Parathyroid adenoma (tissue), 2 donors: ENCODE measurements at regions not wholly inside any gene's neighbourhood (a gene's known extent, or its start where the extent isn't known, plus 50 kb on each side); places are given as distances from the start of the nearest gene placed in this dataset.

Experiments used
- H2AFZ ChIP-seq: fragments of 300-600 bp; sonication (generic); one replicate; pipeline ENCODE4 v1.7.0; 2017; ENCODE audit warnings: antibody characterized with exemption, mild to moderate bottlenecking
- H3K27ac ChIP-seq: fragments of 300-600 bp; sonication (generic); one replicate; pipeline ENCODE4 v1.7.0; 2017
- H3K27me3 ChIP-seq: fragments of 300-600 bp; sonication (generic); one replicate; pipeline ENCODE4 v1.7.0; 2017; ENCODE audit warnings: low read length; ENCODE audit not compliant: control insufficient read depth, insufficient read depth
- H3K36me3 ChIP-seq: fragments of 300-600 bp; sonication (generic); one replicate; pipeline ENCODE4 v1.7.0; 2017; ENCODE audit warnings: low read length; ENCODE audit not compliant: control insufficient read depth, insufficient read depth
- H3K4me1 ChIP-seq: fragments of 300-600 bp; sonication (generic); one replicate; pipeline ENCODE4 v1.7.0; 2017; ENCODE audit warnings: control low read depth
- H3K4me2 ChIP-seq: fragments of 300-600 bp; sonication (generic); one replicate; pipeline ENCODE4 v1.7.0; 2017; ENCODE audit warnings: low read length
- H3K4me3 ChIP-seq: fragments of 300-600 bp; sonication (generic); one replicate; pipeline ENCODE4 v1.7.0; 2017; ENCODE audit warnings: low read depth, low read length
- H3K79me2 ChIP-seq: fragments of 300-600 bp; sonication (generic); one replicate; pipeline ENCODE4 v1.7.0; 2017; ENCODE audit warnings: control low read depth
- H3K9ac ChIP-seq: fragments of 300-600 bp; sonication (generic); one replicate; pipeline ENCODE4 v1.7.0; 2017; ENCODE audit warnings: mild to moderate bottlenecking
- H3K9me3 ChIP-seq: fragments of 300-600 bp; sonication (generic); one replicate; pipeline ENCODE4 v1.7.0; 2017; ENCODE audit warnings: low read length; ENCODE audit not compliant: control insufficient read depth
- CTCF ChIP-seq: fragments of 300-600 bp; sonication (generic); IDR thresholded peaks from one replicate; pipeline ENCODE4 v1.7.0; 2017; ENCODE audit warnings: antibody characterized with exemption, mild to moderate bottlenecking
- donor health status: primary hyperparathyroidism.

- Histone ChIP-seq H3K4me2 (no peak overlapping the region), H3K9ac (no peak overlapping the region), H3K27ac (no peak overlapping the region), H3K36me3 (no peaks in the 10 kb centered on the region), H3K4me3 (no peak overlapping the region), H3K9me3 (no peaks in the 10 kb centered on the region), H2AFZ (no peak overlapping the region), H3K27me3 (no peaks in the 10 kb centered on the region), H3K79me2 (no peaks in the 10 kb centered on the region), H3K4me1 (peaks cover 7% of the 10 kb centered on the region)
- TF ChIP-seq CTCF, result no peak
Observed at GRCh38 chr5:56388229-56388985, 155.3 kb upstream of the ANKRD55 start.

GRCh38 chr5:56386046-56386445, 152.9 kb upstream of the ANKRD55 start:
- no peaks in the 10 kb centered on the region for H3K79me2 ChIP-seq
- no peak overlapping the region for H2AFZ ChIP-seq
- peaks cover 7% of the 10 kb centered on the region for H3K4me1 ChIP-seq
- H3K4me3 ChIP-seq, result no peak overlapping the region
- no peaks in the 10 kb centered on the region for H3K36me3 ChIP-seq
- H3K4me2 ChIP-seq, result no peak overlapping the region
- TF ChIP-seq CTCF, result no peak
- H3K27ac ChIP-seq, result no peak overlapping the region
- no peaks in the 10 kb centered on the region for H3K9me3 ChIP-seq
- H3K27me3 ChIP-seq, result no peaks in the 10 kb centered on the region
- H3K9ac ChIP-seq, result no peak overlapping the region

GRCh38 chr5:56384186-56384585, 151.1 kb upstream of the ANKRD55 start:
- Histone ChIP-seq H3K4me2 (no peak overlapping the region), H2AFZ (no peak overlapping the region), H3K9ac (no peak overlapping the region)

GRCh38 chr5:56383761-56384160, 150.6 kb upstream of the ANKRD55 start:
- no peaks in the 10 kb centered on the region for H3K36me3 ChIP-seq
- no peaks in the 10 kb centered on the region for H3K27me3 ChIP-seq
- no peak overlapping the region for H3K9ac ChIP-seq
- H2AFZ ChIP-seq, result no peak overlapping the region
- peaks cover 7% of the 10 kb centered on the region for H3K4me1 ChIP-seq
- no peak overlapping the region for H3K4me2 ChIP-seq
- H3K4me3 ChIP-seq, result no peak overlapping the region
- H3K27ac ChIP-seq, result no peak overlapping the region
- no peaks in the 10 kb centered on the region for H3K9me3 ChIP-seq
- H3K79me2 ChIP-seq, result no peaks in the 10 kb centered on the region
- TF ChIP-seq CTCF, result no peak

More at GRCh38 chr5:56384186-56384585, 151.1 kb upstream of the ANKRD55 start:
- Histone ChIP-seq H3K27me3 (no peaks in the 10 kb centered on the region), H3K27ac (no peak overlapping the region), H3K4me1 (peaks cover 7% of the 10 kb centered on the region), H3K4me3 (no peak overlapping the region), H3K36me3 (no peaks in the 10 kb centered on the region), H3K79me2 (no peaks in the 10 kb centered on the region), H3K9me3 (no peaks in the 10 kb centered on the region)
- no peak for TF ChIP-seq CTCF

GRCh38 chr5:56382896-56383295, 149.8 kb upstream of the ANKRD55 start:
- H2AFZ ChIP-seq, result no peak overlapping the region
- no peak for TF ChIP-seq CTCF
- H3K36me3 ChIP-seq, result no peaks in the 10 kb centered on the region
- H3K4me3 ChIP-seq, result no peak overlapping the region
- H3K27me3 ChIP-seq, result no peaks in the 10 kb centered on the region
- H3K9ac ChIP-seq, result no peak overlapping the region
- no peak overlapping the region for H3K27ac ChIP-seq
- no peak overlapping the region for H3K4me2 ChIP-seq
- H3K4me1 ChIP-seq, result no peaks in the 10 kb centered on the region
- H3K79me2 ChIP-seq, result no peaks in the 10 kb centered on the region
- no peaks in the 10 kb centered on the region for H3K9me3 ChIP-seq
